D721Med (cell line): ENCODE measurements at regions not wholly inside any gene's neighbourhood (a gene's known extent, or its start where the extent isn't known, plus 50 kb on each side); places are given as distances from the start of the nearest gene placed in this dataset.

Source experiments
- DNase-seq: peaks from one replicate; pipeline ENCODE4 v3.0.0; 2011; ENCODE audit warnings: low spot score; ENCODE audit not compliant: insufficient read length
- FAIRE-seq: peaks from 2 replicates; lab custom pipeline; 2011; peaks lifted over from hg19 to GRCh38; lab: Jason Lieb, UNC
- TF ChIP-seq, protein P1 (sequence below): IDR thresholded peaks from 2 replicates; pipeline ENCODE4 v1.5.1; 2012; ENCODE audit warnings: mild to moderate bottlenecking, control low read depth; ENCODE audit not compliant: insufficient read depth; ENCODE audit errors: missing control alignments

- TF ChIP-seq, protein P1, sequence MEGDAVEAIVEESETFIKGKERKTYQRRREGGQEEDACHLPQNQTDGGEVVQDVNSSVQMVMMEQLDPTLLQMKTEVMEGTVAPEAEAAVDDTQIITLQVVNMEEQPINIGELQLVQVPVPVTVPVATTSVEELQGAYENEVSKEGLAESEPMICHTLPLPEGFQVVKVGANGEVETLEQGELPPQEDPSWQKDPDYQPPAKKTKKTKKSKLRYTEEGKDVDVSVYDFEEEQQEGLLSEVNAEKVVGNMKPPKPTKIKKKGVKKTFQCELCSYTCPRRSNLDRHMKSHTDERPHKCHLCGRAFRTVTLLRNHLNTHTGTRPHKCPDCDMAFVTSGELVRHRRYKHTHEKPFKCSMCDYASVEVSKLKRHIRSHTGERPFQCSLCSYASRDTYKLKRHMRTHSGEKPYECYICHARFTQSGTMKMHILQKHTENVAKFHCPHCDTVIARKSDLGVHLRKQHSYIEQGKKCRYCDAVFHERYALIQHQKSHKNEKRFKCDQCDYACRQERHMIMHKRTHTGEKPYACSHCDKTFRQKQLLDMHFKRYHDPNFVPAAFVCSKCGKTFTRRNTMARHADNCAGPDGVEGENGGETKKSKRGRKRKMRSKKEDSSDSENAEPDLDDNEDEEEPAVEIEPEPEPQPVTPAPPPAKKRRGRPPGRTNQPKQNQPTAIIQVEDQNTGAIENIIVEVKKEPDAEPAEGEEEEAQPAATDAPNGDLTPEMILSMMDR: no peak
- DNase-seq: no peak
- no peak for FAIRE-seq
Observed at GRCh38 chr17:77306790-77307478, 166.2 kb downstream of the SEC14L1 start.

DNA sequence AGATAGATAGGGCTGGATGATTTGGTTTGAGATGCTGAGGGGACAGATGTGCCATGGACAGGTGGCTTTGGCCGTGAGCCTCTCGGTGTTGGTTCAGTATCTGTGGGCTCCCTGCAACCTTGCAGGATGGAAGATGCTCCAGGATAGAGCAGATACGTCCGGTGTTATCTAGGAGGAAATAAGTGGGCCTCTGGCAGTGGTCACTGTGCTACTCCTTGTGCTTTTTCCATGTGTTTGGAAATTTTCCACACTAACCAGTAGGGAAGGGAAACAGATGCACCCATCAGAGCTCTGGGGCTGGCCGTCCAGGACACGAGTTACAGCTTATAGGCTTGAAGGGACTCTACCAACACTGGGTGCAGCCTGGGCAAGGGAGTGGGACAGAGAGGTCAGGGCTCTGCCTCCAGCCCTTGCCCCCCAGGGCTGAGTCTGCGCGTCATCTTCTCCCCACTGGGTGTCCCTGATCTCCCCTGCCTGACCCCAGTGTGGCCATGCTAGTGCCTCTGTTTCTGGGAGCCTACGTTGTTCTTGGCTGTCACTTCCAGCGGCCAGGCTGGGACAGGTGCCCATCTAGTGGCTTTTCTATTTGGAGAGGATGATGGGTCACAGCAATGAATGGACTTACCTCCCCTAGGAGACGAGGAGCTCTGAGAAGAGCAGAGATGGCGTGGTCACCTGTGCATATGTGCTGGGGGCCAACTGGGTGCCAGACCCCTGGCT, 166.9 kb downstream of the SEC14L1 start:
- TF ChIP-seq, protein P1: no peak

DNA sequence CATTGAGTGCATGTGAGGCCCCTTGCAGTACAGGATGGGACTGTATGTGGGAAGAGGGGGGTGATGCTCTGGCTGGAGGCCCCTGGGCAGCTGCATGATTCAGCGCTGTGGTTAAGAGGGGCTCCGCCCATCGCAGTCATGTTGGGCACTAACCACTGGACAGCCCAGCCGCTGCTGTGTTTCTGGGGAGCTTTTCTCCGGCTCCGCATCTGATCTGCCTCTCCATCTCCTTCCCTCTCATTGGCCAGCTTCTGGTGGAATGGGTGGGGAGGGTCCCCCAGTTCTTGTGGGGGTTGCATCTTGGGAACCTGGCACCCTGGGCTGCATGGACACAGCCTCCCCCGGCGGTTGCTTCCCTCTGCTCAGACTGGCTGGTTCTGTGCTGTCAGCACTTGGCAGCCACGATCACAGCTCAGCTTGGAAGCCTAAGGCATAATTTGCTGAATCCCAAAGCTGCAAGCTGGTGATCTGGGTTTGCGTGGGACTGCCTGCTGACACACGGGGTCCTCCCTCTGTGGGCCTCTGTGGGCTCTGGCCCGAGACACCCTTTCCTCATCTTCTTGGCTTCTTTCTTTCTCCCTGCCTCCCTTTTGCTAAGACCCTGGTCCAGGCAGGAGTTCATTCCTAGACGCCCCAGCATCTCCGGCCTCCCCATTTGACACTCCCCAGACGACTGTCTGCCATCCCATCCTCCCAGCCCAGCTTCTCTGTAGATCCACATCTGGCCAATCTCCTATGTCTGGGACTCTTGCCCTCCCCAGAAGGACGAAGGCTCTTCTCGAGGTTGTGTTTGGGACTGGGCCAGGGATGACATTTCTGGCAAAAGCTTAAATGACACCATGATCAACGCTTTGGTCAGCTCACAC, 168.3 kb downstream of the SEC14L1 start:
- TF ChIP-seq, protein P1: no peak
- FAIRE-seq: no peak
- no peak for DNase-seq

More for the DNA sequence above, 166.9 kb downstream of the SEC14L1 start:
- no peak for FAIRE-seq
- no peak for DNase-seq

GRCh38 chr17:77310336-77310735, 169.6 kb downstream of the SEC14L1 start:
- no peak for DNase-seq
- TF ChIP-seq, protein P1: no peak
- FAIRE-seq: no peak

- TF ChIP-seq, protein P1: no peak
- DNase-seq (no peak), FAIRE-seq (no peak)
Observed at GRCh38 chr17:77311371-77311981, 170.7 kb downstream of the SEC14L1 start.

- TF ChIP-seq, protein P1: no peak
- no peak for FAIRE-seq
Observed at GRCh38 chr17:77312061-77312701, 171.4 kb downstream of the SEC14L1 start.

More at GRCh38 chr17:77312061-77312701, 171.4 kb downstream of the SEC14L1 start:
- no peak for DNase-seq
